Fibroblast of mammary gland (primary cell): ENCODE measurements at regions not wholly inside any gene's neighbourhood (a gene's known extent, or its start where the extent isn't known, plus 50 kb on each side); places are given as distances from the start of the nearest gene placed in this dataset.

ENCODE experiments used
- DNase-seq: peaks from one replicate; pipeline ENCODE4 v3.0.0-alpha.2; 2010; ENCODE audit warnings: low read depth
- H3K4me3 ChIP-seq: 2 replicates; pipeline ENCODE4 v1.5.1; 2011; ENCODE audit warnings: low read depth, mild to moderate bottlenecking, low read length, moderate library complexity; ENCODE audit not compliant: control insufficient read depth
- CTCF ChIP-seq: conservative IDR thresholded peaks from 2 replicates; pipeline ENCODE4 v1.5.1; 2011; ENCODE audit warnings: low read depth, low read length, inconsistent platforms; ENCODE audit not compliant: control insufficient read depth, insufficient read depth

GRCh38 chr1:5448486-5448885, 543.7 kb downstream of the NPHP4 start:
- no peak for DNase-seq
- H3K4me3 ChIP-seq: no peak overlapping the region
- TF ChIP-seq CTCF: no peak

- H3K4me3 ChIP-seq: no peak overlapping the region
- DNase-seq: no peak
- TF ChIP-seq CTCF: no peak
Observed at GRCh38 chr1:5447503-5447960, 544.7 kb downstream of the NPHP4 start.

GRCh38 chr1:5444396-5444795, 547.8 kb downstream of the NPHP4 start:
- no peak for TF ChIP-seq CTCF
- DNase-seq: no peak
- H3K4me3 ChIP-seq: no peak overlapping the region

- TF ChIP-seq CTCF: no peak
Observed at GRCh38 chr1:5436808-5437207, 555.4 kb downstream of the NPHP4 start.

GRCh38 chr1:5435414-5435813, 556.8 kb downstream of the NPHP4 start:
- H3K4me3 ChIP-seq: no peak overlapping the region
- no peak for TF ChIP-seq CTCF
- DNase-seq: no peak

More at GRCh38 chr1:5436808-5437207, 555.4 kb downstream of the NPHP4 start:
- no peak for DNase-seq
- no peak overlapping the region for H3K4me3 ChIP-seq

- H3K4me3 ChIP-seq: no peak overlapping the region
- no peak for TF ChIP-seq CTCF
- no peak for DNase-seq
Observed at GRCh38 chr1:5432436-5432835, 559.8 kb downstream of the NPHP4 start.
